Hepatocyte (in vitro differentiated cells): ENCODE measurements at regions not wholly inside any gene's neighbourhood (a gene's known extent, or its start where the extent isn't known, plus 50 kb on each side); places are given as distances from the start of the nearest gene placed in this dataset.

Experiments
- EZH2 ChIP-seq: fragments of 200-600 bp; sonication (generic); IDR thresholded peaks from 2 replicates; pipeline ENCODE4 v1.6.1; 2016; ENCODE audit warnings: antibody characterized with exemption, mild to moderate bottlenecking, borderline replicate concordance
- EZH2phosphoT487 ChIP-seq: fragments of 200-600 bp; sonication (generic); IDR thresholded peaks from one replicate; pipeline ENCODE4 v1.6.1; 2018; ENCODE audit warnings: antibody characterized with exemption, mild to moderate bottlenecking, low read depth, moderate library complexity; ENCODE audit not compliant: unreplicated experiment, severe bottlenecking
- TF ChIP-seq, protein P1 (sequence below): fragments of 200-600 bp; sonication (generic); IDR thresholded peaks from 2 replicates; pipeline ENCODE4 v1.5.1; 2016; ENCODE audit warnings: antibody characterized with exemption, mild to moderate bottlenecking; ENCODE audit not compliant: poor library complexity

DNA sequence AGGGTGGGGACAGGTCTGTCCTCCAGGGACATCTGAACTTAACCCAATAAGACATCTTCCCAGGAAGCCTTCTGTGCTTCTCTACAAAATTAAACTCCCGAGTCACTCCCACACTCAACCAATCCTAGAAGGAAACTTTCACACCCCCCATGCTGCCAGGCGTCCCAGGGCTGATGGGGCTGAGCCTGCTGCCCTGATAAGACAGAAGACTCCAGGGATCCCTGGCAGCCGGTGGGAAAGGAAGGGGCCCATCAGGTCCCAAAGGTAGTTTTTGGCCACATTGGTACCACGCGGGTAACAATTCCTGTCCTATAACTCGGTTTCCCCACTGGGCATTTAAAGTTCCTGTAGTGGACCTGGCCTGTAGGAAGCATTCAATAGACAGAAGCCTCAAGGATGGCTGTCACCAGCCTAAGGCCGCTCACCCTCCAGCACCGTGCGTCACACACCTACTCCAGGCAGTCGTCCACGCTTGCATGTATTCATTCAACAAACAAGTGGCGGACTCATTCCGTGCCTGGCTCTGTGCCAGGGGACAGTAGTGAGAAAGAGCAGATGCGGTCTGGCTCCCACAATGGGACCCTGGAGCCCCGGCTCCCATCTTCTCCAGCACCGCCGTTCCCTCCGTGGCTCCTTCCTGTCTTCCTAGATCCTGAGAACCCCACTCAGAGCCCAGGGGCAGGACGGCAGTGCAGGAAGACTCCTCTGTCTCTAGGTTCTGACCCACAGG lies 465.2 kb downstream of the NPHP4 start:
- TF ChIP-seq, protein P1, sequence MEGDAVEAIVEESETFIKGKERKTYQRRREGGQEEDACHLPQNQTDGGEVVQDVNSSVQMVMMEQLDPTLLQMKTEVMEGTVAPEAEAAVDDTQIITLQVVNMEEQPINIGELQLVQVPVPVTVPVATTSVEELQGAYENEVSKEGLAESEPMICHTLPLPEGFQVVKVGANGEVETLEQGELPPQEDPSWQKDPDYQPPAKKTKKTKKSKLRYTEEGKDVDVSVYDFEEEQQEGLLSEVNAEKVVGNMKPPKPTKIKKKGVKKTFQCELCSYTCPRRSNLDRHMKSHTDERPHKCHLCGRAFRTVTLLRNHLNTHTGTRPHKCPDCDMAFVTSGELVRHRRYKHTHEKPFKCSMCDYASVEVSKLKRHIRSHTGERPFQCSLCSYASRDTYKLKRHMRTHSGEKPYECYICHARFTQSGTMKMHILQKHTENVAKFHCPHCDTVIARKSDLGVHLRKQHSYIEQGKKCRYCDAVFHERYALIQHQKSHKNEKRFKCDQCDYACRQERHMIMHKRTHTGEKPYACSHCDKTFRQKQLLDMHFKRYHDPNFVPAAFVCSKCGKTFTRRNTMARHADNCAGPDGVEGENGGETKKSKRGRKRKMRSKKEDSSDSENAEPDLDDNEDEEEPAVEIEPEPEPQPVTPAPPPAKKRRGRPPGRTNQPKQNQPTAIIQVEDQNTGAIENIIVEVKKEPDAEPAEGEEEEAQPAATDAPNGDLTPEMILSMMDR = no peak
- TF ChIP-seq EZH2 = no peak
- TF ChIP-seq EZH2phosphoT487 = no peak
